ENCODE measurements at regions not wholly inside any gene's neighbourhood (a gene's known extent, or its start where the extent isn't known, plus 50 kb on each side); places are given as distances from the start of the nearest gene placed in this dataset.

DNA sequence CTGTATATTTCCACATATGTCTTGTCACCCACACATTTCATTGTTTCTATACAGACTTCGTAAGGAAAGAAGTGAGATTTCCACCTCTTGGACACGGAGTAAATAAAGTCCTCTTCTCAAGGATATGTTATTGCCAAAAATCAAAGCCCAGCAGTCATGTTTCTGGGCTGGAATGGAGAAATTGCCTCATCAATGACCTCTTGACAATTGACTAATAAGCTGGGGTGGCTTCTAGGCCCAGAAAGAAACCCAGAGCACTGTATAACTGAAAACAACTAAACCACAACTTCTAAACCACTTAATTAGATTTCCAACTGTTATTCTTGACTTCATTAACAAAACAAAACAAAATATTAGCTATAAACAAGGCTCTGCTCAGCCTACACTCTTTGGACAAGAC is 56.4 kb upstream of the SLC24A5 start:
- H3K4me3 ChIP-seq (ENCODE audit: low read depth, low read length) = no peak overlapping the region
- TF ChIP-seq CTCF (IDR thresholded peaks at IDR 0.05; ENCODE audit: insufficient read depth, low read depth, low read length) = no peak
- peak; percentile 85 for DNase-seq (ENCODE audit: low read depth)

GRCh38 chr15:48066456-48066855 is 54.3 kb upstream of the SLC24A5 start:
- no peak for TF ChIP-seq CTCF (IDR thresholded peaks at IDR 0.05; ENCODE audit: insufficient read depth, low read depth, low read length)

More at GRCh38 chr15:48066456-48066855, 54.3 kb upstream of the SLC24A5 start:
- H3K4me3 ChIP-seq (ENCODE audit: low read depth, low read length) = no peak overlapping the region
- DNase-seq (ENCODE audit: low read depth) = no peak

Data from fibroblast of villous mesenchyme (primary cell).